Loucy (cell line): ENCODE measurements at regions not wholly inside any gene's neighbourhood (a gene's known extent, or its start where the extent isn't known, plus 50 kb on each side); places are given as distances from the start of the nearest gene placed in this dataset.

Experiments
- H2AFZ ChIP-seq: fragments of 200-600 bp; sonication (generic); 2 replicates; pipeline ENCODE4 v1.6.0; 2016; ENCODE audit warnings: antibody characterized with exemption, mild to moderate bottlenecking, low read length, moderate library complexity
- H3F3A ChIP-seq: fragments of 200-600 bp; 2 replicates; pipeline ENCODE4 v1.6.0; 2016; ENCODE audit warnings: antibody characterized with exemption, low read depth, mild to moderate bottlenecking
- H3K27me3 ChIP-seq: fragments of 200-600 bp; sonication (generic); 2 replicates; pipeline ENCODE4 v1.6.1; 2014; ENCODE audit warnings: low read length, mild to moderate bottlenecking; ENCODE audit not compliant: insufficient read depth, poor library complexity, severe bottlenecking
- H3K36me3 ChIP-seq: fragments of 200-600 bp; sonication (generic); 2 replicates; pipeline ENCODE4 v1.6.1; 2016; ENCODE audit warnings: low read length; ENCODE audit not compliant: insufficient read depth
- H3K4me1 ChIP-seq: fragments of 200-600 bp; sonication (generic); 2 replicates; pipeline ENCODE4 v1.5.1; 2014; ENCODE audit warnings: low read length, mild to moderate bottlenecking; ENCODE audit not compliant: insufficient read depth, poor library complexity, severe bottlenecking
- H3K4me2 ChIP-seq: fragments of 200-600 bp; sonication (generic); 2 replicates; pipeline ENCODE4 v1.6.0; 2014; ENCODE audit warnings: antibody characterized with exemption, low read length, low read depth, mild to moderate bottlenecking; ENCODE audit not compliant: poor library complexity, severe bottlenecking
- H3K4me3 ChIP-seq: fragments of 200-600 bp; sonication (generic); 2 replicates; pipeline ENCODE4 v1.5.1; 2014; ENCODE audit warnings: low read length, mild to moderate bottlenecking, mixed read lengths; ENCODE audit not compliant: poor library complexity, severe bottlenecking
- H3K79me2 ChIP-seq: fragments of 200-600 bp; sonication (generic); 2 replicates; pipeline ENCODE4 v1.6.1; 2014; ENCODE audit warnings: low read length; ENCODE audit not compliant: insufficient read depth
- H3K9ac ChIP-seq: fragments of 200-600 bp; sonication (generic); 2 replicates; pipeline ENCODE4 v1.6.0; 2014; ENCODE audit warnings: mild to moderate bottlenecking, low read depth, low read length, moderate library complexity; ENCODE audit not compliant: poor library complexity, severe bottlenecking
- H3K9me2 ChIP-seq: fragments of 200-600 bp; sonication (generic); replicated peaks from 2 replicates; pipeline ENCODE4 v1.6.1; 2016; ENCODE audit warnings: low read depth, low read length, mixed read lengths
- H3K9me3 ChIP-seq: fragments of 200-600 bp; sonication (generic); 2 replicates; pipeline ENCODE4 v1.6.1; 2014; ENCODE audit warnings: mild to moderate bottlenecking, antibody characterized with exemption, low read length, low read depth; ENCODE audit not compliant: insufficient read depth
- H4K20me1 ChIP-seq: fragments of 200-600 bp; sonication (generic); 2 replicates; pipeline ENCODE4 v1.6.0; 2014; ENCODE audit warnings: antibody characterized with exemption, low read length, mild to moderate bottlenecking; ENCODE audit not compliant: insufficient read depth, poor library complexity, severe bottlenecking
- CTCF ChIP-seq: fragments of 200-600 bp; sonication (generic); conservative IDR thresholded peaks from 2 replicates; pipeline ENCODE4 v1.5.1; 2014; ENCODE audit warnings: mild to moderate bottlenecking, antibody characterized with exemption, low read length
- EZH2phosphoT487 ChIP-seq: fragments of 200-600 bp; IDR thresholded peaks from 2 replicates; pipeline ENCODE4 v1.6.1; 2018; ENCODE audit warnings: antibody characterized with exemption, mild to moderate bottlenecking, moderate library complexity, borderline replicate concordance

- no peaks in the 10 kb centered on the region for H3K79me2 ChIP-seq
- peaks cover 49% of the 10 kb centered on the region for H3K4me1 ChIP-seq
- peak; percentile 57 for TF ChIP-seq CTCF
- TF ChIP-seq EZH2phosphoT487 = no peak
- H3K9ac ChIP-seq = peak overlapping the region; percentile 50
- H3K27me3 ChIP-seq = no peaks in the 10 kb centered on the region
- H3K4me3 ChIP-seq = peak overlapping the region; percentile 45
- no peaks in the 10 kb centered on the region for H3K36me3 ChIP-seq
- H4K20me1 ChIP-seq = no peaks in the 10 kb centered on the region
- peak overlapping the region; percentile 66 for H3K4me2 ChIP-seq
- H3K9me2 ChIP-seq = no peaks in the 10 kb centered on the region
- no peaks in the 10 kb centered on the region; the same call in 1 of the 2 replicates for H3F3A ChIP-seq
- no peaks in the 10 kb centered on the region for H3K9me3 ChIP-seq
- 0 out of 2 replicates have a peak overlapping the region, but pooled peaks have one; percentile 25 for H2AFZ ChIP-seq
Observed at GRCh38 chr2:46815121-46815802, 100.3 kb downstream of the MCFD2 start.

DNA sequence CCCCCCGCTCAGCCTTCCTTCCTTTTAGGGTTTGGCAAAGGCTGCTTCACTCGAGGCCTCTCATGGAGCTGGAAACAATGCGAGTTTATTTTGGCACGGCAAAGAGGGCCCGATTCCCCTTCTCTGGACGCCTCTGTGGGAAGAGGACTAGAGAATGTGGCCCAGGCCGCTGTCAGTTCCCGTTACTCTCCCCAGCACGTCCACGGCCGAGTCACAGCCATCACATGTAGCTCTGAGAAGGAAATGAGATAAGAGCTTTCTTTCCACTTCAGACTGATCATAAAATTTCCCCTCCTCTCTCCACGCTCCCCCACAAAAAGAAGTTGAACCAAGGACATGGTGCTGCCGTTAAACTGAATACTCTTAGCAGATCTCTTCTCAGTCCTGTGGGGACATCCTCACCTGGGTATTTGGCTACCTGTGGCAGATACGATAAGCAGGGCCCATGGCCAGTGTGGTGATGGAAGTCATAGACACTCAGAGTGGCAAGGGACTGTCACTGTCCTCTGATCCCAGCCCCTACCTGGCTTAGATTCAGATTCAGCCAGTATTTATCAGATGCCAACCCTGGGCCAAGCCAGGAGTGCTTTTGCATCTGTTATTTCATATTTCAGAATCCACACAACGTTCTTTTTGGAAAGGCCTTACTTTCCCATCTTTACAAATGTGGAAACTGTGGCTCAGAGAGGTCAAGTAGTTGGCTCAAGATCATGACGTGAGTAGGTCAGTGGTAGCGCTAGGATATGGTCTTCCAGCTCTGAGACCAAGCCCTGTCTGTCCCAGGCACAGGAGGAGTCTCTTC is 101.2 kb downstream of the MCFD2 start:
- peaks cover 49% of the 10 kb centered on the region for H3K4me1 ChIP-seq
- no peaks in the 10 kb centered on the region for H3K9me2 ChIP-seq
- H3F3A ChIP-seq = no peaks in the 10 kb centered on the region; the same call in 1 of the 2 replicates
- H4K20me1 ChIP-seq = no peaks in the 10 kb centered on the region
- H3K36me3 ChIP-seq = no peaks in the 10 kb centered on the region
- no peaks in the 10 kb centered on the region for H3K27me3 ChIP-seq
- TF ChIP-seq CTCF (no peak), EZH2phosphoT487 (no peak)
- H3K9ac ChIP-seq = peak overlapping the region; percentile 50
- H2AFZ ChIP-seq = peak overlapping the region; percentile 25
- peak overlapping the region; percentile 66 for H3K4me2 ChIP-seq
- peak overlapping the region; percentile 45 for H3K4me3 ChIP-seq
- H3K79me2 ChIP-seq = no peaks in the 10 kb centered on the region
- no peaks in the 10 kb centered on the region for H3K9me3 ChIP-seq

DNA sequence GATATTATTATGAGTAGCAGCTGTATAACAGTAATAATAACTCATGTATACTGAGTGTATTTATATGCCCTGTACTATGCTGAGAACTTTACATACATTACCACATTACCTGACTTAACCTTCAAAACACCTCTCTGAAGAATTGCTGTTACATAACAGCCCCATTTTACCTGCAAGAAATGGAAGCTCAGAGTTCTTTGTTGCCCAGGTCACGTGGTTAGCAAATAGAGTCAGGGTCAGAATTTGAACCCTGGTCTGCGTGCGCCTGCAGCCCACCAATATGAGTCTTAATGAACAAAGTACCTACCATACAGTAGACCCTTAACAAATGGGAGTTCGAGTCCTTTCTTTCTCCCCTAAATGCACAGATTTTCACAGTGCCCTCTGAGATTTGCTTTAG is 101.9 kb downstream of the MCFD2 start:
- no peaks in the 10 kb centered on the region for H3K9me2 ChIP-seq
- H3K9ac ChIP-seq = peak overlapping the region; percentile 50
- no peak for TF ChIP-seq EZH2phosphoT487
- no peak for TF ChIP-seq CTCF
- no peaks in the 10 kb centered on the region for H4K20me1 ChIP-seq
- no peaks in the 10 kb centered on the region for H3K36me3 ChIP-seq
- H3K4me3 ChIP-seq = peak overlapping the region; percentile 45
- peaks cover 49% of the 10 kb centered on the region for H3K4me1 ChIP-seq
- H3K4me2 ChIP-seq = peak overlapping the region; percentile 66
- H3K9me3 ChIP-seq = no peaks in the 10 kb centered on the region
- H3K79me2 ChIP-seq = no peaks in the 10 kb centered on the region
- no peaks in the 10 kb centered on the region for H3K27me3 ChIP-seq
- no peaks in the 10 kb centered on the region; the same call in 1 of the 2 replicates for H3F3A ChIP-seq
- peak overlapping the region; percentile 25 for H2AFZ ChIP-seq
